ENCODE measurements at regions not wholly inside any gene's neighbourhood (a gene's known extent, or its start where the extent isn't known, plus 50 kb on each side); places are given as distances from the start of the nearest gene placed in this dataset.

DNA sequence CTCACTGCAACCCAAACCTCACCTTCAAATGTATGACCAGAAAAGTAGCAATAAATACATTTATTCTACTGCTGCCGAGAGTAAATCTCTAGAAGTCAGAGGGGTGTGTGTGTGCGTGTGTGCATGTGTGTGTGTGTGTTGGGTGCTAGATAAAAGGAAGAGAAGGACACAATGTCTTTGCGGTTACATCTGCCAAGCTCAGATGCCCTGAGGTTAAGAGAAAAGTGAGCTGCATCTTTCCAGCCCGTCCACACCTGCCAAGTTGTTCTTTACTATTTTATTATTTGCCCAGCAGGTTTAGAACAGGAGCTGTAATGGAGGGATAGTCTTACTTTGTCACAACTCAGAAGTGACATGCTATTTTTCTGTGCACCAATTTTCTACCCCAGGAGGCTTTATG is 54.5 kb upstream of the ANKFN1 start:
- DNase-seq, result no peak
- no peaks in the 10 kb centered on the region for H3K36me3 ChIP-seq (replicated peaks; ENCODE audit: insufficient read depth, low read length)
- no peaks in the 10 kb centered on the region for H3K9me2 ChIP-seq (replicated peaks; ENCODE audit: insufficient read depth, low read length)
- no peak overlapping the region for H3K4me3 ChIP-seq (ENCODE audit: low read length)
- 0 out of 2 replicates have a peak, but pooled peaks cover 6% of the 10 kb centered on the region for H3F3A ChIP-seq (ENCODE audit: insufficient read depth, low read length)
- H3K4me2 ChIP-seq (ENCODE audit: low read depth, low read length), result no peak overlapping the region
- TF ChIP-seq, protein P1, sequence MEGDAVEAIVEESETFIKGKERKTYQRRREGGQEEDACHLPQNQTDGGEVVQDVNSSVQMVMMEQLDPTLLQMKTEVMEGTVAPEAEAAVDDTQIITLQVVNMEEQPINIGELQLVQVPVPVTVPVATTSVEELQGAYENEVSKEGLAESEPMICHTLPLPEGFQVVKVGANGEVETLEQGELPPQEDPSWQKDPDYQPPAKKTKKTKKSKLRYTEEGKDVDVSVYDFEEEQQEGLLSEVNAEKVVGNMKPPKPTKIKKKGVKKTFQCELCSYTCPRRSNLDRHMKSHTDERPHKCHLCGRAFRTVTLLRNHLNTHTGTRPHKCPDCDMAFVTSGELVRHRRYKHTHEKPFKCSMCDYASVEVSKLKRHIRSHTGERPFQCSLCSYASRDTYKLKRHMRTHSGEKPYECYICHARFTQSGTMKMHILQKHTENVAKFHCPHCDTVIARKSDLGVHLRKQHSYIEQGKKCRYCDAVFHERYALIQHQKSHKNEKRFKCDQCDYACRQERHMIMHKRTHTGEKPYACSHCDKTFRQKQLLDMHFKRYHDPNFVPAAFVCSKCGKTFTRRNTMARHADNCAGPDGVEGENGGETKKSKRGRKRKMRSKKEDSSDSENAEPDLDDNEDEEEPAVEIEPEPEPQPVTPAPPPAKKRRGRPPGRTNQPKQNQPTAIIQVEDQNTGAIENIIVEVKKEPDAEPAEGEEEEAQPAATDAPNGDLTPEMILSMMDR (IDR thresholded peaks at IDR 0.05; ENCODE audit: low read length), result no peak
- TF ChIP-seq EZH2phosphoT487 (IDR thresholded peaks at IDR 0.05; ENCODE audit: low read length), result no peak
- no peaks in the 10 kb centered on the region for H3K9me3 ChIP-seq (replicated peaks; ENCODE audit: insufficient read depth, low read length)
- H4K20me1 ChIP-seq (ENCODE audit: insufficient read depth, low read length), result no peaks in the 10 kb centered on the region
- H3K4me1 ChIP-seq (ENCODE audit: low read length), result peaks cover 7% of the 10 kb centered on the region; the same call in 1 of the 2 replicates
- no peak overlapping the region for H3K9ac ChIP-seq (ENCODE audit: low read length)
- no peak overlapping the region for H2AFZ ChIP-seq (ENCODE audit: low read length)
- H3K27ac ChIP-seq (ENCODE audit: low read length), result no peak overlapping the region
- no peaks in the 10 kb centered on the region for H3K79me2 ChIP-seq (ENCODE audit: low read length)
- no peaks in the 10 kb centered on the region for H3K27me3 ChIP-seq (replicated peaks; ENCODE audit: insufficient read depth, low read length)

GRCh38 chr17:56099649-56100048 is 53.6 kb upstream of the ANKFN1 start:
- no peak overlapping the region for H3K4me2 ChIP-seq (ENCODE audit: low read depth, low read length)
- no peak overlapping the region for H3K9ac ChIP-seq (ENCODE audit: low read length)
- H3K79me2 ChIP-seq (ENCODE audit: low read length), result no peaks in the 10 kb centered on the region
- no peaks in the 10 kb centered on the region for H4K20me1 ChIP-seq (ENCODE audit: insufficient read depth, low read length)
- no peak for TF ChIP-seq EZH2phosphoT487 (IDR thresholded peaks at IDR 0.05; ENCODE audit: low read length)
- TF ChIP-seq, protein P1 (IDR thresholded peaks at IDR 0.05; ENCODE audit: low read length), result no peak
- TF ChIP-seq EZH2 (optimal IDR thresholded peaks at IDR 0.05; ENCODE audit: low read depth, low read length), result no peak
- H3F3A ChIP-seq (ENCODE audit: insufficient read depth, low read length), result 0 out of 2 replicates have a peak, but pooled peaks cover 6% of the 10 kb centered on the region
- no peak overlapping the region for H2AFZ ChIP-seq (ENCODE audit: low read length)
- H3K27me3 ChIP-seq (replicated peaks; ENCODE audit: insufficient read depth, low read length), result no peaks in the 10 kb centered on the region
- no peak overlapping the region for H3K4me3 ChIP-seq (ENCODE audit: low read length)
- H3K27ac ChIP-seq (ENCODE audit: low read length), result no peak overlapping the region
- peaks cover 7% of the 10 kb centered on the region; the same call in 1 of the 2 replicates for H3K4me1 ChIP-seq (ENCODE audit: low read length)
- no peaks in the 10 kb centered on the region for H3K9me3 ChIP-seq (replicated peaks; ENCODE audit: insufficient read depth, low read length)
- DNase-seq, result no peak
- H3K9me2 ChIP-seq (replicated peaks; ENCODE audit: insufficient read depth, low read length), result no peaks in the 10 kb centered on the region
- H3K36me3 ChIP-seq (replicated peaks; ENCODE audit: insufficient read depth, low read length), result no peaks in the 10 kb centered on the region
